Osteoblast (primary cell): ENCODE measurements at regions not wholly inside any gene's neighbourhood (a gene's known extent, or its start where the extent isn't known, plus 50 kb on each side); places are given as distances from the start of the nearest gene placed in this dataset.
A peak's percentile ranks its signal among the peaks of the same experiment; 100 is the strongest.

Experiments
- DNase-seq: peaks from one replicate; pipeline ENCODE4 v3.0.0; 2011; ENCODE audit warnings: low spot score, mixed read lengths; ENCODE audit not compliant: insufficient read length; ENCODE audit errors: missing footprints
- H2AFZ ChIP-seq: 2 replicates; pipeline ENCODE4 v1.6.0; 2011; ENCODE audit warnings: mild to moderate bottlenecking, low read length
- H3K27ac ChIP-seq: 2 replicates; pipeline ENCODE4 v1.5.1; 2011; ENCODE audit warnings: mild to moderate bottlenecking, low read depth, low read length, moderate library complexity
- H3K27me3 ChIP-seq: 2 replicates; pipeline ENCODE4 v1.6.0; 2012; ENCODE audit warnings: mild to moderate bottlenecking, control low read depth, inconsistent platforms, low read length, moderate library complexity; ENCODE audit not compliant: insufficient read depth
- H3K36me3 ChIP-seq: 2 replicates; pipeline ENCODE4 v1.5.1; 2011; ENCODE audit warnings: mild to moderate bottlenecking, low read length, control low read depth, moderate library complexity; ENCODE audit not compliant: insufficient read depth
- H3K4me1 ChIP-seq: 2 replicates; pipeline ENCODE4 v1.5.1; 2011; ENCODE audit warnings: mild to moderate bottlenecking, low read length, control low read depth, moderate library complexity; ENCODE audit not compliant: insufficient read depth
- H3K4me2 ChIP-seq: 2 replicates; pipeline ENCODE4 v1.6.0; 2011; ENCODE audit warnings: mild to moderate bottlenecking, low read length; ENCODE audit not compliant: insufficient read depth
- H3K4me3 ChIP-seq: fragments of 200-600 bp; sonication (generic); 3 replicates; pipeline ENCODE4 v1.5.1; 2012; ENCODE audit warnings: mild to moderate bottlenecking, low read length, inconsistent platforms; ENCODE audit not compliant: insufficient read depth
- H3K79me2 ChIP-seq: 2 replicates; pipeline ENCODE4 v1.6.0; 2012; ENCODE audit warnings: mild to moderate bottlenecking, low read length, control low read depth, inconsistent platforms; ENCODE audit not compliant: insufficient read depth
- H3K9me3 ChIP-seq: 2 replicates; pipeline ENCODE4 v1.5.1; 2011; ENCODE audit warnings: low read depth, low read length, control low read depth
- H4K20me1 ChIP-seq: 2 replicates; pipeline ENCODE4 v1.6.0; 2012; ENCODE audit warnings: mild to moderate bottlenecking, low read length, control low read depth; ENCODE audit not compliant: insufficient read depth
- CTCF ChIP-seq: IDR thresholded peaks from 2 replicates; pipeline ENCODE4 v1.5.1; 2011; ENCODE audit warnings: mild to moderate bottlenecking, low read depth, low read length, moderate library complexity; ENCODE audit errors: extremely low read depth

DNA sequence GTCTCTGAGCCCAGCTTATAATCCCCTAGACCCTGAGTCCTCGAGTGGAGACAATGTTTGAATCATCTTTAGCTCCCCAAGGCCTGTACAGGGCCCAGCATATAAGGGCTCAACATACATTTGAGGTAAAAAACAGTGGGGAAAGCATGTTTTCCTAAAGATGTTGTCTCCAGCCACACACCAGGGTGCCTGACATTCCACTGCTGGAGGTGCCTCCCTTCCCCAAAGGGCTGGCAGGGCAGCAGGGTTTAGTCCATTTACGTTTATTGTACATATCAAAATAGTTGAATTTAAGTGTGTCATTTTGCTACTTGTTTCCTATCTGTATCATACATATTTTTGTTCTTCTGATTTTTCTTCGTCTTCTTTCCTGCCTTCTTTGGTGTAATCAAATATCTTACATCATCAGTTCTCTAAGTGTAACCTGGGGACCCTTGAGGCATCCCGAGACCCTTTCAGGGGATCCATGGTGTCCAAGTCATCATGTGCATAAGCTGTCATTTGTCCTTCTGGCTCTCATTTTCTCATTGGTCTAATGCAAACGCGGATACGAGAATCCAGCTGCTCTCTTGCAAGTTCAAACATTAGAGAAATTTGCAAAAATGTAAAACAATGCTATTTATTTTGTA lies 101.6 kb downstream of the PDGFA start:
- Histone ChIP-seq H3K36me3 (no peaks in the 10 kb centered on the region), H3K4me2 (no peak overlapping the region), H3K9me3 (peaks cover 9% of the 10 kb centered on the region), H2AFZ (no peak overlapping the region), H3K27ac (no peak overlapping the region), H3K79me2 (no peaks in the 10 kb centered on the region), H3K4me3 (no peak overlapping the region), H4K20me1 (no peaks in the 10 kb centered on the region), H3K27me3 (no peaks in the 10 kb centered on the region), H3K4me1 (no peaks in the 10 kb centered on the region)
- peak; percentile 72 for DNase-seq
- TF ChIP-seq CTCF = no peak

DNA sequence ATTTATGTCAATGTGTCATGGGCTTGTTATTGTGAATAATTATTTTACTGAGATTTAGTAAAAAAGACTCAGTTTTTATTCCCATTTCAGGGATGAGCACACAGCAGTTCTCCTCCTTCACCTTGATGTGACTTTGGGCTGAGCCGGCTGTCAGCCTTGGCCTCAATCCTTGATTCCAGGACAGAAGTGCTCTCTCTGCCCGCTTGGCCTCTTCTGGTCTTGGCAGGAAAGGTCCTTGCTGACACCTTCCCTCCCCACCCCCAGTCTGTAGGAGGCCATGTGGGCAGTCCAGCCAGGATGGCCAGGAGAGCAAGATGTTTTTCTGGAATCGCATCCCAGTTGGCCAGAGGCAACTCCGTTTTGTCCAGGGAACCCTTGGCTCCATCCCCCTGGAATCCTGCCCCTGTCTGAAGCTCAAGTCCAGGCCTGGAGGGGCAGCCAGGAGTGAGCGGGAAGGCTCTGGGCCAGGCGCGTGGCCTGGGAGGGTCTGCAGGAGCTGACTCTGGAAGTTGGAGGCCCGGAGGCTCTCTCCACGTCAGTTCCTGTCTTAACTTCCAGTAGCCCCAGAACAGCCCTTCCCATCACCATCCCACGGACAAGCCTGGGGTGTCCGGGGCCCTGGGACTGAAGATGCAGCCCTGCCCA lies 100.9 kb downstream of the PDGFA start:
- peak; percentile 71 for DNase-seq
- H3K4me2 ChIP-seq = no peak overlapping the region
- no peaks in the 10 kb centered on the region for H3K36me3 ChIP-seq
- H3K4me3 ChIP-seq = no peak overlapping the region
- no peak overlapping the region for H3K27ac ChIP-seq
- H3K4me1 ChIP-seq = no peaks in the 10 kb centered on the region
- no peaks in the 10 kb centered on the region for H3K27me3 ChIP-seq
- peaks cover 9% of the 10 kb centered on the region for H3K9me3 ChIP-seq
- H4K20me1 ChIP-seq = no peaks in the 10 kb centered on the region
- no peak overlapping the region for H2AFZ ChIP-seq
- no peaks in the 10 kb centered on the region for H3K79me2 ChIP-seq
- TF ChIP-seq CTCF = no peak

GRCh38 chr7:420142-421093 lies 99.2 kb downstream of the PDGFA start:
- TF ChIP-seq CTCF = no peak
- Histone ChIP-seq H3K27me3 (peaks cover 8% of the 10 kb centered on the region), H3K4me2 (no peak overlapping the region), H3K79me2 (no peaks in the 10 kb centered on the region), H2AFZ (no peak overlapping the region), H3K4me3 (no peak overlapping the region), H3K9me3 (peaks cover 9% of the 10 kb centered on the region), H3K36me3 (no peaks in the 10 kb centered on the region), H3K27ac (no peak overlapping the region), H3K4me1 (no peaks in the 10 kb centered on the region), H4K20me1 (no peaks in the 10 kb centered on the region)
- DNase-seq = peak; percentile 82
